ENCODE measurements at regions not wholly inside any gene's neighbourhood (a gene's known extent, or its start where the extent isn't known, plus 50 kb on each side); places are given as distances from the start of the nearest gene placed in this dataset.

DNA sequence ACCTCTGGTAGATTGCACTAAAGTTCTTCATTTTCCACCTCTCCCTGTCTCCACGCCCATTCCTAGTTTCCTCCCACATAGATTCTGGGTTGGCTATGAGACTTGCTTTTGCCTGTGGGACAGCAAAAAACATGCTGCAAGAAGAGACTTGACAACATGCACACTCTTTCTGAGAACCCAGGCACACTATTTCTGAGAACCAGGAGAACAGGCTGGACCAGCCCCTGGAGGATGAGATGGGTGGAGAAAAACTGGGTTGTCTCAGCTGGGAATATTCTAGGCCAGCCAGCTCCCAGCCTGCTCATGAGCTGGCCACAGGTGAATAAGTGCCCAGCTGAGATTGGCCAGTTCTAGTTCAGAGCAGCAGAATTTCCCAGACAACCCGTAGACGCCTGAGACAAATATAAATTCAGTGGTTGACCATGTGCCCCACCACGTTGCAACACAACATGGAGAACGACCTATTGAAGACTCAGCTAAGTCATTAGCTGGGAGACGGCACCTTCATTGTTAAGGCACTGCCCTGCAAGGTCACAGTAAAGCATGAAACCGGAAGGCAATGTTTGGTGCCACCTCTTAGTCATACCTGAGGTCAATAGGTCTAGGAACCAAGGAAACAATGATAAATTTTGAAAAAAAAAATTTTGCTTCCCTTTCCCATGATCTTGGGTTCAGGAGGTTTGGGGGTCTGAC lies 92.7 kb upstream of the AKR1E2 start:
- Histone ChIP-seq H3K9me3 (ENCODE audit: control insufficient read depth, insufficient read depth, low read length) (no peaks in the 10 kb centered on the region), H3K4me3 (ENCODE audit: low read length) (no peak overlapping the region), H3K27me3 (ENCODE audit: control insufficient read depth, insufficient read depth, low read length) (no peaks in the 10 kb centered on the region), H3K4me1 (ENCODE audit: control insufficient read depth, insufficient read depth, low read length) (no peaks in the 10 kb centered on the region), H3K36me3 (ENCODE audit: control insufficient read depth, insufficient read depth, low read length) (no peaks in the 10 kb centered on the region), H3K27ac (ENCODE audit: low read length) (no peak overlapping the region)
- DNase-seq (ENCODE audit: low read depth, low spot score): no peak
- no CpG with 5 or more reads among the region's 7 CpGs for WGBS (ENCODE audit: insufficient coverage, insufficient read length)

- no peak for DNase-seq (ENCODE audit: low read depth, low spot score)
- Histone ChIP-seq H3K27ac (ENCODE audit: low read length) (no peak overlapping the region), H3K27me3 (ENCODE audit: control insufficient read depth, insufficient read depth, low read length) (no peaks in the 10 kb centered on the region), H3K36me3 (ENCODE audit: control insufficient read depth, insufficient read depth, low read length) (no peaks in the 10 kb centered on the region), H3K4me1 (ENCODE audit: control insufficient read depth, insufficient read depth, low read length) (no peaks in the 10 kb centered on the region), H3K9me3 (ENCODE audit: control insufficient read depth, insufficient read depth, low read length) (no peaks in the 10 kb centered on the region), H3K4me3 (ENCODE audit: low read length) (no peak overlapping the region)
- WGBS (ENCODE audit: insufficient coverage, insufficient read length): 100% methylated on average over 2 of the region's 3 CpGs
Measured at GRCh38 chr10:4730998-4731397, 95.0 kb upstream of the AKR1E2 start.

DNA sequence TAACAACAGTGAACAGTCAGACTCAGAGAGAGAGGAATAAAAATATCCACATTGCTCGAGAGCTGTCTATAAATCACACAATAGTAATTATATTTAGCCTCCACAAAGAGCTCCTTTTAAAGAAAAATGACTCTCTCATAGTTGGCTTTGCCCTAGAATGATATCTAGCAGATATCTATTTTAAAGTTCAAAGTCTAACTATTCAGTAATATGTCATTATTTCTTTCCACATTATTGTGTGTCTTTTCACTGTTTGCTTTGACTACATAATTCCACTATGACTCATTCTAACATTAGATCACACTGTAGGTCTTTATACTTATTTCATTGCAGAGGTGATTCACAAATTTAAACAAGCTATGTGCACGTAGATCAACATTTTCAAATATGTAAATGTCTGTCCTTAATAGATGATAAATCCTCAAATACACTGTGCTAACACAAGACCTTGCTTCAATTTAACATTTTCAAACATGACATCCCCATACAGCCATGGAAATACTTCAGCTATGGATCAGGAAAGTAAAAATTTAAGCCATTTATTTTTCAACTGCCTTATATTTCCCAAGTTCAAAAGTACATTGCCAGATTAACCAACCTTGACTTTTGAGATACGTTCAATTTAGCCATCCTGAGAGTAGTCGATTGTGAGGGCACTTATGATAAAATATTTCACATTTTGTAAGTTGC lies 99.9 kb upstream of the AKR1E2 start:
- no peak overlapping the region for H3K27ac ChIP-seq (ENCODE audit: low read length)
- DNase-seq (ENCODE audit: low read depth, low spot score): no peak

DNA sequence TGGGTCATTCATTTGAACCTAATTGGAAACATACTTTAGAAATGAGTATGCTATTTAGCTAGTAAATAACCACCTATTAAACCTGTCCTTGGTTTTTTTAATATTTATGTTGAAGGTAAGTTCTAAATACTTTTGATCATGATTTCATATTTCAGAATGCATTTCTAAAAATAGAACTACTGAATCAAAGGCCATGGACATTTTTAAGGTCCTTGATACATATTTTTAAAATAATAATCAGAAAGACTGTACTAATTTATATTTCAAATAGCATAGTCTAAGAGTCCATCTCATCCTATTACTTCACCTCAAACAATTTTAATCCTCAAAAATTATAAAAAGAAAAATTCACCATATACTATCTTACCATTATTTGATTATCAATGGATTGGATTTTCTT lies 102.1 kb upstream of the AKR1E2 start:
- no peak overlapping the region for H3K4me3 ChIP-seq (ENCODE audit: low read length)
- H3K27ac ChIP-seq (ENCODE audit: low read length): no peak overlapping the region
- H3K9me3 ChIP-seq (ENCODE audit: control insufficient read depth, insufficient read depth, low read length): no peaks in the 10 kb centered on the region
- no peak for DNase-seq (ENCODE audit: low read depth, low spot score)
- no peaks in the 10 kb centered on the region for H3K27me3 ChIP-seq (ENCODE audit: control insufficient read depth, insufficient read depth, low read length)
- no peaks in the 10 kb centered on the region for H3K4me1 ChIP-seq (ENCODE audit: control insufficient read depth, insufficient read depth, low read length)
- no peaks in the 10 kb centered on the region for H3K36me3 ChIP-seq (ENCODE audit: control insufficient read depth, insufficient read depth, low read length)

More for the DNA sequence above, 99.9 kb upstream of the AKR1E2 start:
- Histone ChIP-seq H3K4me1 (ENCODE audit: control insufficient read depth, insufficient read depth, low read length) (no peaks in the 10 kb centered on the region), H3K36me3 (ENCODE audit: control insufficient read depth, insufficient read depth, low read length) (no peaks in the 10 kb centered on the region), H3K9me3 (ENCODE audit: control insufficient read depth, insufficient read depth, low read length) (no peaks in the 10 kb centered on the region), H3K4me3 (ENCODE audit: low read length) (no peak overlapping the region), H3K27me3 (ENCODE audit: control insufficient read depth, insufficient read depth, low read length) (no peaks in the 10 kb centered on the region)
- WGBS (ENCODE audit: insufficient coverage, insufficient read length): no CpG with 5 or more reads among the region's 4 CpGs

DNA sequence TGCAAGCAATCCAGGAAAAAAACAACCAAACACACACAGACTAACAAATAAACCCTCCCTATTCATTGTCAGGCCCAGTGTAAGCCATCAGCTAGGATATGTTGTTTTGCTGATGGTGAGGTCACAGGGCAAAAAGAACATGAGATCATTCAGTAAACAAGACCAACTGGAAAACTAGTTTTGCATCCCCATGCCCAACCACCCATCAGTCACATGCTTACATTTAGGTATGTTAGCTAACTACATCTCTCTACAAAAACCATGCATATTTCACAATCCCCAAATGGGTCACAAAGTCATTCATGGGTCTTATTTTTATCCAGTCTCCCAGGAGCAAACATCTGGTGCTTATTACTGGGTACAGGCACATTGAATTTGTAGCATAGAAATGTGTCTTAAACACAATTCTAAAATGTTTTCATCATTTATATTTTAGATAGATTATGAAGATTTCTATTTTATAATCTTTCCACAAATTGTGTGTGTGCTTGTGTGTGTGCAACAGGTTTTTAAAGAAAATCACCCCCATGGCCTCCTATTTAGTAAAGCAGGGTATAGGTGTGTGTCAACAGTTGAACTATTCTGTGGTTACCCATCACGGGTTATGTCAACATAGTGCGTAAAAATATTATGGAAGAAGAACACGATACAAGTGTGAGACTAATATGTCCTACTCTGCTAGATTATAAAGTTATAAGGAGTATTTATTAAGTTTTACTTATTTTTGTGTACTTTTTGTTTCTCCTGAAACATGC lies 103.8 kb upstream of the AKR1E2 start:
- no CpG with 5 or more reads among the region's 3 CpGs for WGBS (ENCODE audit: insufficient coverage, insufficient read length)
- DNase-seq (ENCODE audit: low read depth, low spot score): no peak
- H3K9me3 ChIP-seq (ENCODE audit: control insufficient read depth, insufficient read depth, low read length): no peaks in the 10 kb centered on the region
- no peak overlapping the region for H3K4me3 ChIP-seq (ENCODE audit: low read length)
- no peaks in the 10 kb centered on the region for H3K27me3 ChIP-seq (ENCODE audit: control insufficient read depth, insufficient read depth, low read length)
- no peak overlapping the region for H3K27ac ChIP-seq (ENCODE audit: low read length)
- H3K36me3 ChIP-seq (ENCODE audit: control insufficient read depth, insufficient read depth, low read length): no peaks in the 10 kb centered on the region
- H3K4me1 ChIP-seq (ENCODE audit: control insufficient read depth, insufficient read depth, low read length): no peaks in the 10 kb centered on the region

DNA sequence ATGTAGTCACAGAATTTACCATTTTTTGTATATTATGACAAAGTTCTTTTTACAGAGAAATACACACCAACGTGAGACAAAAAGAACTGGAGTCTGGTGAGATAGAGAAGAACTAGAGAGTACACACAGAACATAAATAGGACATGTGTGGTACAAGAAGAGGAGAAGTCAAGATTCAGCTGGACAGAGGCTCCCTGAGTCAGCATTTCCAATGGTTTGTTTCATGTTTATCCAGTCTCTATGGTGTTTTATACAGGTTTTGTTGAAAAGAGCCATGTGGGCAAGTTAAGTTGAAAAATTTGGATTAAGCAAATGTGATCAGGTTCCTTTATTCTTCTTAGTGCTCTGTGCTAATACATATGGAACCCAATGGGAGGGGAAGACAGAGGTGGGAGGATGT lies 105.5 kb upstream of the AKR1E2 start:
- WGBS (ENCODE audit: insufficient coverage, insufficient read length): no CpG with 5 or more reads among the region's 1 CpG

DNA sequence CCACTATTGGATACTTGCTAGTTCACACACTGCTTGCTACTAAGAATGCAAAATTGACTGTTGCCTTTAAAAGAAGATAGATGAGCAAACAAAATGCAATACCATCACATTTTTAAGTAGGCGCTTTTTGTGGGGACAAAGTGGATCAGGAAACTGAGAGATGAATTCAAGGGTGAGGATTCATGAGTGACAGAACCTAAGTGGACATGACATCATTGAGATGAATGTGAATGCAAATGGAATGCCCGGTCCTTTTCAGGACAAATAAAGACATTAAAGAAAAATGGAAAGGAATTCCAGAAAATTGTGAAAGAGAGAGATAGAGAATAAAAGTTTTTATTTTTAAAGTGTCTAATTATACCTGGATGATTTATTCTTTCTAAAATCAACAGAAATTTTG lies 106.3 kb upstream of the AKR1E2 start:
- H3K27me3 ChIP-seq (ENCODE audit: control insufficient read depth, insufficient read depth, low read length): no peaks in the 10 kb centered on the region
- no peak overlapping the region for H3K27ac ChIP-seq (ENCODE audit: low read length)
- no peak for DNase-seq (ENCODE audit: low read depth, low spot score)
- no CpG with 5 or more reads among the region's 2 CpGs for WGBS (ENCODE audit: insufficient coverage, insufficient read length)
- no peaks in the 10 kb centered on the region for H3K36me3 ChIP-seq (ENCODE audit: control insufficient read depth, insufficient read depth, low read length)
- H3K4me3 ChIP-seq (ENCODE audit: low read length): no peak overlapping the region
- H3K4me1 ChIP-seq (ENCODE audit: control insufficient read depth, insufficient read depth, low read length): no peaks in the 10 kb centered on the region
- no peaks in the 10 kb centered on the region for H3K9me3 ChIP-seq (ENCODE audit: control insufficient read depth, insufficient read depth, low read length)

More for the DNA sequence above, 105.5 kb upstream of the AKR1E2 start:
- Histone ChIP-seq H3K27me3 (ENCODE audit: control insufficient read depth, insufficient read depth, low read length) (no peaks in the 10 kb centered on the region), H3K27ac (ENCODE audit: low read length) (no peak overlapping the region), H3K36me3 (ENCODE audit: control insufficient read depth, insufficient read depth, low read length) (no peaks in the 10 kb centered on the region), H3K4me1 (ENCODE audit: control insufficient read depth, insufficient read depth, low read length) (no peaks in the 10 kb centered on the region), H3K4me3 (ENCODE audit: low read length) (no peak overlapping the region), H3K9me3 (ENCODE audit: control insufficient read depth, insufficient read depth, low read length) (no peaks in the 10 kb centered on the region)
- no peak for DNase-seq (ENCODE audit: low read depth, low spot score)

DNA sequence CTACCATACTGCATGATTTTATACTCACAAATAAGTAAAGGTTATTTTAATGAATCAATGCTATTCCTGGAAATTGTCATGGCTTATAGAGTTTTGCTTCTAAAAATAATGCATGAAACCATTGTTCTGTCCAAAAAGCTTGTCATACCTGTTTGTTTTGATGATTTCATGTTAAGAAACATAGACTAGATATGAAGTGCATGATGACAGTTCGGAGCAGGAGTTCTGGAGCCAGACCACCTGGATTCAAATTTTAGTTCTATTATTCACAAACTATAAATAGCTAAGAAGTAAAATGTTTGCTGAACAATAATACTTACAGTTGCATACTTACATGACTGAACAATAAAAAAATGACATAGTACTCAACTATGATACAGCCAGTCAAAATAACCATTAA lies 107.0 kb upstream of the AKR1E2 start:
- Histone ChIP-seq H3K27ac (ENCODE audit: low read length) (no peak overlapping the region), H3K9me3 (ENCODE audit: control insufficient read depth, insufficient read depth, low read length) (no peaks in the 10 kb centered on the region), H3K4me3 (ENCODE audit: low read length) (no peak overlapping the region), H3K27me3 (ENCODE audit: control insufficient read depth, insufficient read depth, low read length) (no peaks in the 10 kb centered on the region), H3K36me3 (ENCODE audit: control insufficient read depth, insufficient read depth, low read length) (no peaks in the 10 kb centered on the region), H3K4me1 (ENCODE audit: control insufficient read depth, insufficient read depth, low read length) (no peaks in the 10 kb centered on the region)
- WGBS (ENCODE audit: insufficient coverage, insufficient read length): no CpG with 5 or more reads among the region's 1 CpG
- no peak for DNase-seq (ENCODE audit: low read depth, low spot score)

- H3K27ac ChIP-seq (ENCODE audit: low read length): no peak overlapping the region
- H3K4me3 ChIP-seq (ENCODE audit: low read length): no peak overlapping the region
- H3K36me3 ChIP-seq (ENCODE audit: control insufficient read depth, insufficient read depth, low read length): no peaks in the 10 kb centered on the region
- DNase-seq (ENCODE audit: low read depth, low spot score): no peak
- no peaks in the 10 kb centered on the region for H3K27me3 ChIP-seq (ENCODE audit: control insufficient read depth, insufficient read depth, low read length)
- H3K9me3 ChIP-seq (ENCODE audit: control insufficient read depth, insufficient read depth, low read length): no peaks in the 10 kb centered on the region
- no CpG with 5 or more reads among the region's 4 CpGs for whole genome bisulfite sequencing (ENCODE audit: insufficient coverage, insufficient read length)
- no peaks in the 10 kb centered on the region for H3K4me1 ChIP-seq (ENCODE audit: control insufficient read depth, insufficient read depth, low read length)
Measured at GRCh38 chr10:4718544-4718943, 107.5 kb upstream of the AKR1E2 start.

DNA sequence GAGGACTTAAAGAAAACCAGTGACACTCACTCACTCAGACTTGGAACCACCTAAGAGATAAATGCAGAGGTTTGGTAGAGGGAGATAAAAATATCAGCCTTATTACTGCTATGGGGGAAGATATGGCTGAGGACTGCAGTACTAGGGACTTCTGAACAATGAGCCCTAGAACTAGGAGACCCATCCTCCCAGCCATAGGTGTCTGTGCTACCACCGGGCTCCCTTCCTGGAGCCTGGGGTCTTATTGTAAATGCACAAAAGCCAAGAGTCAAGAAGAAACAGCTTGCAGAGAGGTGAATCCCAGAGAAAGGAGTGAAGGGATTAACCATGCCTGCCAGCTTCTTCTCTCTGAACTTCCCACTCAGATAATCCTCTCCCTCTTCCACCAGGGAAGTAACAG lies 108.3 kb upstream of the AKR1E2 start:
- WGBS (ENCODE audit: insufficient coverage, insufficient read length): no CpG with 5 or more reads among the region's 1 CpG
- Histone ChIP-seq H3K27ac (ENCODE audit: low read length) (no peak overlapping the region), H3K9me3 (ENCODE audit: control insufficient read depth, insufficient read depth, low read length) (no peaks in the 10 kb centered on the region), H3K27me3 (ENCODE audit: control insufficient read depth, insufficient read depth, low read length) (no peaks in the 10 kb centered on the region), H3K4me1 (ENCODE audit: control insufficient read depth, insufficient read depth, low read length) (no peaks in the 10 kb centered on the region), H3K4me3 (ENCODE audit: low read length) (no peak overlapping the region), H3K36me3 (ENCODE audit: control insufficient read depth, insufficient read depth, low read length) (no peaks in the 10 kb centered on the region)
- DNase-seq (ENCODE audit: low read depth, low spot score): no peak
